Liver (tissue), 8 donors: ENCODE measurements at regions not wholly inside any gene's neighbourhood (a gene's known extent, or its start where the extent isn't known, plus 50 kb on each side); places are given as distances from the start of the nearest gene placed in this dataset.

ENCODE experiments used
- DNase-seq: peaks from one replicate; pipeline ENCODE4 v3.0.0-alpha.2; 2017; ENCODE audit warnings: low spot score
- H3K27ac ChIP-seq, 2 donors: one replicate each; pipeline ENCODE4 v1.7.0; 2013; ENCODE audit warnings: inconsistent platforms in 2 of 2, low read length in 2 of 2, control low read depth in 1 of 2, low read depth in 1 of 2, mild to moderate bottlenecking in 1 of 2
- H3K27me3 ChIP-seq, 4 donors: one replicate each; pipeline versions ENCODE4 v1.6.1 to v1.7.0; 2013; ENCODE audit warnings: low read length in 3 of 4, inconsistent platforms in 1 of 4, mild to moderate bottlenecking in 1 of 4, moderate library complexity in 1 of 4; ENCODE audit not compliant: control insufficient read depth in 4 of 4, insufficient read depth in 4 of 4
- H3K36me3 ChIP-seq, 4 donors: one replicate each; pipeline versions ENCODE4 v1.6.1 to v1.7.0; 2013; ENCODE audit warnings: low read length in 3 of 4, mild to moderate bottlenecking in 3 of 4, low read depth in 1 of 4, moderate library complexity in 1 of 4; ENCODE audit not compliant: control insufficient read depth in 4 of 4, insufficient read depth in 3 of 4
- H3K4me1 ChIP-seq, 4 donors: one replicate each; pipeline versions ENCODE4 v1.6.1 to v1.7.0; 2013; ENCODE audit warnings: low read length in 3 of 4, mild to moderate bottlenecking in 3 of 4, moderate library complexity in 1 of 4; ENCODE audit not compliant: control insufficient read depth in 4 of 4, insufficient read depth in 4 of 4
- H3K4me3 ChIP-seq, 3 donors: one replicate each; pipeline versions ENCODE4 v1.6.1 to v1.7.0; 2013; ENCODE audit warnings: low read length in 3 of 3, control low read depth in 1 of 3, low read depth in 1 of 3, mild to moderate bottlenecking in 1 of 3
- H3K9ac ChIP-seq, 2 donors: one replicate each; pipeline ENCODE4 v1.7.0; 2013; ENCODE audit warnings: low read length in 2 of 2, mild to moderate bottlenecking in 2 of 2, moderate library complexity in 2 of 2, control low read depth in 1 of 2, low read depth in 1 of 2
- H3K9me3 ChIP-seq, 4 donors: one replicate each; pipeline versions ENCODE4 v1.6.1 to v1.7.0; 2013; ENCODE audit warnings: low read length in 3 of 4; ENCODE audit not compliant: control insufficient read depth in 4 of 4
- EGR1 ChIP-seq, 2 donors: IDR thresholded peaks; 2 replicates each; pipeline ENCODE4 v1.6.1; 2016 to 2018; ENCODE audit warnings: antibody characterized with exemption in 2 of 2, low read depth in 2 of 2
- FOXA1 ChIP-seq: IDR thresholded peaks from 2 replicates; pipeline ENCODE4 v1.6.1; 2016; ENCODE audit warnings: antibody characterized with exemption
- FOXA2 ChIP-seq: IDR thresholded peaks from 2 replicates; pipeline ENCODE4 v1.6.1; 2016; ENCODE audit warnings: antibody characterized with exemption
- GABPA ChIP-seq, 2 donors: IDR thresholded peaks in 1 of 2; conservative IDR thresholded peaks in 1 of 2; 2 replicates each; pipeline ENCODE4 v1.6.1; 2016; ENCODE audit warnings: antibody characterized with exemption in 2 of 2, mild to moderate bottlenecking in 1 of 2, moderate library complexity in 1 of 2
- HNF4A ChIP-seq, 2 donors: conservative IDR thresholded peaks; 2 replicates each; pipeline ENCODE4 v1.6.1; 2016; ENCODE audit warnings: antibody characterized with exemption in 2 of 2, mild to moderate bottlenecking in 2 of 2
- HNF4G ChIP-seq: IDR thresholded peaks from 2 replicates; pipeline ENCODE4 v1.6.1; 2016; ENCODE audit warnings: antibody characterized with exemption
- JUND ChIP-seq, 2 donors: IDR thresholded peaks; 2 replicates each; pipeline ENCODE4 v1.6.1; 2016; ENCODE audit warnings: antibody characterized with exemption in 2 of 2
- NR2F2 ChIP-seq: IDR thresholded peaks from 2 replicates; pipeline ENCODE4 v1.6.1; 2016; ENCODE audit warnings: antibody characterized with exemption
- RAD21 ChIP-seq, 2 donors: IDR thresholded peaks; 2 replicates each; pipeline ENCODE4 v1.6.1; 2016; ENCODE audit warnings: antibody characterized with exemption in 2 of 2, mild to moderate bottlenecking in 2 of 2
- RXRA ChIP-seq, 2 donors: IDR thresholded peaks; 2 replicates each; pipeline ENCODE4 v1.6.1; 2017 to 2018; ENCODE audit warnings: antibody characterized with exemption in 2 of 2, mild to moderate bottlenecking in 1 of 2
- SP1 ChIP-seq: IDR thresholded peaks from 2 replicates; pipeline ENCODE4 v1.6.1; 2018; ENCODE audit warnings: antibody characterized with exemption, mild to moderate bottlenecking
- TAF1 ChIP-seq: conservative IDR thresholded peaks from 2 replicates; pipeline ENCODE4 v1.6.1; 2016; ENCODE audit warnings: antibody characterized with exemption, mild to moderate bottlenecking
- YY1 ChIP-seq: IDR thresholded peaks from 2 replicates; pipeline ENCODE4 v1.6.1; 2016; ENCODE audit warnings: antibody characterized with exemption, mild to moderate bottlenecking
- WGBS: extraction: QIAGEN DNeasy Blood & Tissue Kit; methylation state at CpG from one replicate; pipeline ENCODE4 v1.1.7; 2013; 5-methylcytosine and 5-hydroxymethylcytosine counted together
- TF ChIP-seq, protein P1 (sequence below): IDR thresholded peaks from 2 replicates; pipeline ENCODE4 v1.6.1; 2016; ENCODE audit warnings: antibody characterized with exemption
- TF ChIP-seq, protein P2 (sequence below): fragments of 150-350 bp; IDR thresholded peaks from 2 replicates; pipeline ENCODE4 v1.5.1; 2017; ENCODE audit warnings: improper control_type of control experiment, low read depth, low read length; ENCODE audit not compliant: missing input control
- TF ChIP-seq, protein P3 (sequence below): IDR thresholded peaks from 2 replicates; pipeline ENCODE4 v1.6.1; 2016; ENCODE audit warnings: antibody characterized with exemption
- TF ChIP-seq, protein P4 (sequence below): IDR thresholded peaks from 2 replicates; pipeline ENCODE4 v1.6.1; 2016; ENCODE audit warnings: antibody characterized with exemption
- TF ChIP-seq, protein P5 (sequence below): IDR thresholded peaks from 2 replicates; pipeline ENCODE4 v1.6.1; 2016; ENCODE audit warnings: antibody characterized with exemption, mild to moderate bottlenecking
- donor health status: healthy.
- donor health status: healthy.
- donor health status: healthy.
- donor health status: healthy.
- donor health status: healthy.

DNA sequence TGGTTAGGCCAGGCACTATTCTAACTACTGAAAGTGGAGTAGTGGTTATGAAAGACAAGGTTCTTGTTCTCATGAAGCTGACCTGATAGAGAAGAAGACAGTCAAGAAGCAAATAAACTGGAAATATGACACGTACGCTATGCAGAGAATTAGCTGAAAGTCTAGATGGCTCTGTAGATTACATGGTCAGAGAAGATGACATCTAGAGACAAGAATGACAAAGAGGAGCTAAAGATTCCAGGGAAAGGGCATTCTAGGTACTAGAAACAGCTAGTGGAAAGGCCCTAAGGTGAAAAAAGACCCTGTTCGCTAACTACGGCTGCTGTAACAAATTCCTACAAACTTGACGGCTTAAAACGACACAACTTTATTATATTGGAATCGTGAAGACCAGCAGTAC lies 68.0 kb upstream of the NRIP1 start:
- 98% methylated on average over 7 of the region's 7 CpGs for WGBS
- H3K4me1 ChIP-seq = peaks cover 0 to 2% (median under 1%) of the 10 kb centered on the region in 4 donors
- no peak overlapping the region for H3K27ac ChIP-seq
- no peak overlapping the region for H3K4me3 ChIP-seq
- no peak for TF ChIP-seq GABPA (IDR thresholded peaks at IDR 0.05 in 1 of 2, conservative IDR thresholded peaks at IDR 0.05 in 1 of 2)
- TF ChIP-seq, protein P1, sequence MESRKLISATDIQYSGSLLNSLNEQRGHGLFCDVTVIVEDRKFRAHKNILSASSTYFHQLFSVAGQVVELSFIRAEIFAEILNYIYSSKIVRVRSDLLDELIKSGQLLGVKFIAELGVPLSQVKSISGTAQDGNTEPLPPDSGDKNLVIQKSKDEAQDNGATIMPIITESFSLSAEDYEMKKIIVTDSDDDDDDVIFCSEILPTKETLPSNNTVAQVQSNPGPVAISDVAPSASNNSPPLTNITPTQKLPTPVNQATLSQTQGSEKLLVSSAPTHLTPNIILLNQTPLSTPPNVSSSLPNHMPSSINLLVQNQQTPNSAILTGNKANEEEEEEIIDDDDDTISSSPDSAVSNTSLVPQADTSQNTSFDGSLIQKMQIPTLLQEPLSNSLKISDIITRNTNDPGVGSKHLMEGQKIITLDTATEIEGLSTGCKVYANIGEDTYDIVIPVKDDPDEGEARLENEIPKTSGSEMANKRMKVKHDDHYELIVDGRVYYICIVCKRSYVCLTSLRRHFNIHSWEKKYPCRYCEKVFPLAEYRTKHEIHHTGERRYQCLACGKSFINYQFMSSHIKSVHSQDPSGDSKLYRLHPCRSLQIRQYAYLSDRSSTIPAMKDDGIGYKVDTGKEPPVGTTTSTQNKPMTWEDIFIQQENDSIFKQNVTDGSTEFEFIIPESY = no peak
- TF ChIP-seq YY1 = no peak
- no peak for TF ChIP-seq JUND (IDR thresholded peaks at IDR 0.05)
- TF ChIP-seq, protein P2, sequence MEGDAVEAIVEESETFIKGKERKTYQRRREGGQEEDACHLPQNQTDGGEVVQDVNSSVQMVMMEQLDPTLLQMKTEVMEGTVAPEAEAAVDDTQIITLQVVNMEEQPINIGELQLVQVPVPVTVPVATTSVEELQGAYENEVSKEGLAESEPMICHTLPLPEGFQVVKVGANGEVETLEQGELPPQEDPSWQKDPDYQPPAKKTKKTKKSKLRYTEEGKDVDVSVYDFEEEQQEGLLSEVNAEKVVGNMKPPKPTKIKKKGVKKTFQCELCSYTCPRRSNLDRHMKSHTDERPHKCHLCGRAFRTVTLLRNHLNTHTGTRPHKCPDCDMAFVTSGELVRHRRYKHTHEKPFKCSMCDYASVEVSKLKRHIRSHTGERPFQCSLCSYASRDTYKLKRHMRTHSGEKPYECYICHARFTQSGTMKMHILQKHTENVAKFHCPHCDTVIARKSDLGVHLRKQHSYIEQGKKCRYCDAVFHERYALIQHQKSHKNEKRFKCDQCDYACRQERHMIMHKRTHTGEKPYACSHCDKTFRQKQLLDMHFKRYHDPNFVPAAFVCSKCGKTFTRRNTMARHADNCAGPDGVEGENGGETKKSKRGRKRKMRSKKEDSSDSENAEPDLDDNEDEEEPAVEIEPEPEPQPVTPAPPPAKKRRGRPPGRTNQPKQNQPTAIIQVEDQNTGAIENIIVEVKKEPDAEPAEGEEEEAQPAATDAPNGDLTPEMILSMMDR = no peak
- TF ChIP-seq RXRA (IDR thresholded peaks at IDR 0.05) = no peak
- no peak for TF ChIP-seq TAF1
- TF ChIP-seq HNF4A (conservative IDR thresholded peaks at IDR 0.05) = no peak
- no peak for TF ChIP-seq FOXA2
- TF ChIP-seq, protein P3, sequence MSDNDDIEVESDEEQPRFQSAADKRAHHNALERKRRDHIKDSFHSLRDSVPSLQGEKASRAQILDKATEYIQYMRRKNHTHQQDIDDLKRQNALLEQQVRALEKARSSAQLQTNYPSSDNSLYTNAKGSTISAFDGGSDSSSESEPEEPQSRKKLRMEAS = no peak
- TF ChIP-seq FOXA1 = no peak
- no peak for TF ChIP-seq HNF4G
- TF ChIP-seq NR2F2 = no peak
- no peak for TF ChIP-seq SP1
- no peak for TF ChIP-seq RAD21 (IDR thresholded peaks at IDR 0.05)
- TF ChIP-seq, protein P4, sequence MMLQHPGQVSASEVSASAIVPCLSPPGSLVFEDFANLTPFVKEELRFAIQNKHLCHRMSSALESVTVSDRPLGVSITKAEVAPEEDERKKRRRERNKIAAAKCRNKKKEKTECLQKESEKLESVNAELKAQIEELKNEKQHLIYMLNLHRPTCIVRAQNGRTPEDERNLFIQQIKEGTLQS = no peak
- DNase-seq = no peak
- no peaks in the 10 kb centered on the region for H3K9me3 ChIP-seq
- H3K36me3 ChIP-seq = no peaks in the 10 kb centered on the region
- no peaks in the 10 kb centered on the region for H3K27me3 ChIP-seq
- H3K9ac ChIP-seq = no peak overlapping the region

DNA sequence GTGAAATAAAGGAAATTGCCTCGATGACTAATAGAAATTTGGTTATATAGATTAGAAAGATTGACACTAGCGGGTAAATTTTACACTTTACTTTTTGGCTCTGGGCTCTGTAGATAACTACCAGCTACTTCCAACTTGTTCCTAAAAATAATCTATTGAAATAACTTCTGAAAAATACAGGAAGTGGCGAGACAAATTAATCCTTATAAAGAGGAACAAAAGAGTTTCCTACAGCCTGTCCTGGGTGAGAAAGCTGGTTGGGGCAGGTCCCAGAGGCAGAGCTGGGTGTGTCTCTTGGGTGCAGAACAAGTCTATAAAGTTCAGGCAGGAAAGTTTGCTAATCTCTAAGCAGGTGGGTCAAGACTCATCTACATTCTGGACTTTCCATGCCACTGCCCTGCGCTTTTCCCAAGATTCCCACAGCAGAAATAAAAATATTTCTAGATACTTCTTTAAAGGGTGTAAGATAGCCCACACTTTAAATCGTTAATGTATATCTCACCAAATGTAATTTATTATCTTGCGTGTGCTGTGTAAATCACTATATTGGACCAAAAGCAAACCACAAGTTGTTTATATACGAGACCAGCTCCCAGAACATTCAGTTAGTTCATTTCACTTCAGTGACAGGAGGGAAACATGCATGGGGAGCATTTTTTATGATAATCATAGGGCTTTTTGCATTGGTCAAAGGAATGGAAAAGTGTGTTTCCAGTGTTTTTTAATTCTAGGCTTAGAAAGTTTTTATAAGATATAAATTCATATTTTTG lies 70.1 kb upstream of the NRIP1 start:
- WGBS = 70% methylated on average over 7 of the region's 7 CpGs
- Histone ChIP-seq H3K9ac (no peak overlapping the region), H3K9me3 (no peaks in the 10 kb centered on the region), H3K27ac (no peak overlapping the region), H3K4me1 (peaks cover 10 to 20% (median 18%) of the 10 kb centered on the region in 4 donors), H3K27me3 (no peaks in the 10 kb centered on the region), H3K36me3 (no peaks in the 10 kb centered on the region), H3K4me3 (no peak overlapping the region)
- TF ChIP-seq, protein P2 = no peak
- no peak for TF ChIP-seq RXRA (IDR thresholded peaks at IDR 0.05)
- no peak for TF ChIP-seq EGR1 (IDR thresholded peaks at IDR 0.05; ENCODE audit: low read depth in 2 of 2)
- no peak for TF ChIP-seq SP1
- TF ChIP-seq HNF4G = no peak
- TF ChIP-seq FOXA2 = no peak
- no peak for TF ChIP-seq GABPA (IDR thresholded peaks at IDR 0.05 in 1 of 2, conservative IDR thresholded peaks at IDR 0.05 in 1 of 2)
- TF ChIP-seq YY1 = no peak
- no peak for TF ChIP-seq RAD21 (IDR thresholded peaks at IDR 0.05)
- TF ChIP-seq FOXA1 = no peak
- TF ChIP-seq TAF1 = no peak
- TF ChIP-seq JUND (IDR thresholded peaks at IDR 0.05) = no peak
- TF ChIP-seq, protein P5, sequence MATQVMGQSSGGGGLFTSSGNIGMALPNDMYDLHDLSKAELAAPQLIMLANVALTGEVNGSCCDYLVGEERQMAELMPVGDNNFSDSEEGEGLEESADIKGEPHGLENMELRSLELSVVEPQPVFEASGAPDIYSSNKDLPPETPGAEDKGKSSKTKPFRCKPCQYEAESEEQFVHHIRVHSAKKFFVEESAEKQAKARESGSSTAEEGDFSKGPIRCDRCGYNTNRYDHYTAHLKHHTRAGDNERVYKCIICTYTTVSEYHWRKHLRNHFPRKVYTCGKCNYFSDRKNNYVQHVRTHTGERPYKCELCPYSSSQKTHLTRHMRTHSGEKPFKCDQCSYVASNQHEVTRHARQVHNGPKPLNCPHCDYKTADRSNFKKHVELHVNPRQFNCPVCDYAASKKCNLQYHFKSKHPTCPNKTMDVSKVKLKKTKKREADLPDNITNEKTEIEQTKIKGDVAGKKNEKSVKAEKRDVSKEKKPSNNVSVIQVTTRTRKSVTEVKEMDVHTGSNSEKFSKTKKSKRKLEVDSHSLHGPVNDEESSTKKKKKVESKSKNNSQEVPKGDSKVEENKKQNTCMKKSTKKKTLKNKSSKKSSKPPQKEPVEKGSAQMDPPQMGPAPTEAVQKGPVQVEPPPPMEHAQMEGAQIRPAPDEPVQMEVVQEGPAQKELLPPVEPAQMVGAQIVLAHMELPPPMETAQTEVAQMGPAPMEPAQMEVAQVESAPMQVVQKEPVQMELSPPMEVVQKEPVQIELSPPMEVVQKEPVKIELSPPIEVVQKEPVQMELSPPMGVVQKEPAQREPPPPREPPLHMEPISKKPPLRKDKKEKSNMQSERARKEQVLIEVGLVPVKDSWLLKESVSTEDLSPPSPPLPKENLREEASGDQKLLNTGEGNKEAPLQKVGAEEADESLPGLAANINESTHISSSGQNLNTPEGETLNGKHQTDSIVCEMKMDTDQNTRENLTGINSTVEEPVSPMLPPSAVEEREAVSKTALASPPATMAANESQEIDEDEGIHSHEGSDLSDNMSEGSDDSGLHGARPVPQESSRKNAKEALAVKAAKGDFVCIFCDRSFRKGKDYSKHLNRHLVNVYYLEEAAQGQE = no peak
- TF ChIP-seq, protein P1 = no peak
- no peak for DNase-seq
